HG02840 (cell line): ENCODE measurements at regions not wholly inside any gene's neighbourhood (a gene's known extent, or its start where the extent isn't known, plus 50 kb on each side); places are given as distances from the start of the nearest gene placed in this dataset.
"Not testable (repeated sequence)": the region's sequence is repeated elsewhere in the genome, so short reads cannot be mapped to it uniquely, and the experiment has no call there.

Experiments used
- ATAC-seq: cut with Tn5 transposase; IDR thresholded peaks from one replicate; pipeline ENCODE4 v1.9.1; 2021; ENCODE audit warnings: mild to moderate bottlenecking, moderate library complexity, moderate number of reproducible peaks; ENCODE audit not compliant: unreplicated experiment, low FRiP score

DNA sequence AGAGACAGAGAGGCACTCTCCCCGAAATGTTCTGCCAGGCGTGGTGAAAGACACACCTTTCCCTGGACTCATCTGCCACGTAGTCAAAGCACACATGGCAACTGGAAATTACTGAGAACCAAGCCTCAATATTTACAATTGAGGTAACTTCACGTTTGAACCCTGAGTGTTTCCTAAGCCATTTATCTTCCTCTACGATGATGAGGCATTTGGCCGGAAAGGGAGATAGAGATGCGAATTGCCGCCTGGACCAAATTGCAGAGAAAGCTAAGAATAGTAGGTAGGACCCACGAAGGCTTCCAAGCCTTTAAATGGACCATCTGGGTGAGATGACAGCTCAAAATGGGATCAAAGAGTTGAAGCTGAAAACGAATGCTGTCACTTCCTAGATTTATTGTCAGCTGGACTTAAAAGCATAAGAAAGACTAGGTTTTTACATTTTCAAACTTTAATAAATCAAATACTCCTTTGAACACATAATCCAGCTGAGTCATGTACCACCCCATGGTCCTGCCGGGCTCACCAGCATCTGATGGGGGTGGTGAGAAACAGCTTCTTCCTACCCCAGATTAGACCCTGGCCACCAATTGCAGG is 135.6 kb upstream of the LYZL2 start:
- no peak for ATAC-seq

DNA sequence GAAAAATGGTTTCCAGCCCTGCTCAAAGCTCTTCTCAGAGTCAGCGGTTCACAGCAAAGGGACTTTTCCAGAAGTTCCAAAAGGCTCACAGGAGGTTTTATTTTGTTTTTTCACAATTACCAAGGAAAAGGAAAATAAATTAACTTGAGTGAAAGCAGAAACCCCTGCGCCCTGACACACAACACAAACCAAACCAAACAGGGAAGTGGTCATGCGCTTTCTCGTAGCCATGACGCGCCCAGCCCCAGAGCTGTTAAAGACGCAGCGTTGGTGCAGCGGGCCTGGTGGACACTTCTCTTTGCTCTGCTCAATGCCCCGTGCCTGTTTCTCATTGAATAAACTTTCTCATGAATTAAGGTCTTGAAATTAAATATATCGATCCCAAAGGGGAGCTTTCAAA is 134.4 kb upstream of the LYZL2 start:
- ATAC-seq = no peak

DNA sequence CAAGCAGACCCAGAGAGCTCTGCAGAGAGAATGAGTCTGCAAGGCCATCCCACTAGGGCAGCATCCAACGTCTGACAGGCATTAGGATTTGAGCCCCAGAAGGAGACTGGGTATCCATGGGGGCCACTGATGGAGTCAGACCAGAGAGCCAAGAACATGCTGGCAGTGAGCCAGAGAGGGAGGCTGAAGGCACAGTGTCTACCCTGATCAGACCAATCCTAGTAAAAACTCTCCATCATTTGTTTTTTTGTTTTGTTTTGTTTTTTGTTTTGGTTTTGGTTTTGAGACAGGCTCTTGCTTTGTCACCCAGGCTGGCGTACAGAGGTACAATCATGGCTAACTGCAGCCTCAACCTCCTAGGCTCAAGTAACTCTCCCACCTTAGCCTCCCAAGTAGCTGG is 133.1 kb upstream of the LYZL2 start:
- no peak for ATAC-seq

DNA sequence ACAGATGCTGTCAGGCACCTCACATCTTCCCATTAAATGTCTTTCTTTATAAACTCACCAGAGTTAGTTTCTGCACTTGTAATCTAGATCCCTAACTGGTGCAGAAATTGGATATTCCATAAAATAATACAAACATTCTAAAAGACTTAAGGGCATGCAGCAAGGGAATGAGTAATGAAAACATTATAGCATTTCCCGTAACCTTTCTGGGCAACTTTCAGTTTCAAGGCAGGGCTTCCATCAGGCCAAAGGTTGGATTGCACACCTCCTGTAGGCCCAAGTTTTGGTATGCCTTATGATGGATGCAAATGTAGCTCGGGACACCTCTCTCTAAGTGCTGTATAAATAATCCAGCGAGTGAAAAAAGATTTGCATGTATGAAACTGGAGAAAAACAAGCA is 129.9 kb upstream of the LYZL2 start:
- ATAC-seq = no peak

DNA sequence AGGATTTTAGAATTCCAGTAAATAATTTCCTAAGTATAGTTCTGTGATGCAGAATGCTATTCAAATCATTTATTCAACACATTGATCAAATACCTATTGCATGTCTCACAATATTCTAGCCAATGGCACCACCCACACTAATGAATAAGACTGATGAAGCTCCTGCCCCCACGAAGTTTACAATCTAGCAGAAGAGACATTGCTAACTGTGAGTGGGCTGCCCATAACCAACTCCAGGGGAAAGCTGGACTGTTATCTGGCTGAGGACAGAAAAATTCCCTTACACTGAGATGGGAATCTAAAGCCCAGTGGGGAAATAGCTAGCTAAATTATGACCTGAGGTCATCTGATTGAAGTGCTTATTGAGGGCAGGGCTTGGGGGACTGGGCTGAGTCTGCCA is 128.8 kb upstream of the LYZL2 start:
- ATAC-seq = no peak

DNA sequence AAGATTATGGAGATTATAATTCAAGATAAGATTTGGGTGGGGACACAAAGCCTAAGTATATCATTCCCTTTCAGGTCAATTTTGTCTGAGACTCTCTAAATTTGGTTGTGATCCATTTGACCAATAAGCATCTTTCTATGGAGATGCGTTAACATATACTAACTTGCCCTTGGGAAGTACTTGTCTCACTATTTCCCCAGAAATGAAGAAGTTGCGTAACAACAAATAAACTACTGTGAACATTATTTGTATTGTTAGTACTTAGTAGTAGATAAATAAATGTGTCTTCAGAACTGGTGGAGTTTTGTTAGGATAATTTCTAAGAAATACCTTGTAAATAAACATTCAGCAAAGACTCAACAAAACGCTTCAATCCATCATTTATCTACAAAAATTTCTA is 127.3 kb upstream of the LYZL2 start:
- ATAC-seq = no peak

DNA sequence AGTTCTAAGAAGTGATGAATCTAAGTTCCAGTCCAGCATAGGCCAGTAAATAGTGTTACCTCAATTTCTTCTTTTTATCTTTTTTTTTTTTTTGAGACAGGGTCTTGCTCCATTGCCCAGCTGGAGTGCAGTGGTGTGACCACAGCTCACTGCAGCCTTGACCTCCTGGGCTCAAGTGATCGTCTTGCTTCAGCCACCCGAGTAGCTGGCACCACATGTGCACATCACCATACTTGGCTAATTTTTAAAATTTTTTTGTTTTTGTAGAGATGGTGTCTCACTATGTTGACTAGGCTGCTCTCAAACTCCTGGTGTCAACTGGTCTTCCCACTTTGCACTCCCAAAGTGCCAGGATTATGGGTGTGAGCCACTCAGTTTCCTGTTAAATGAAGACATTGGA is 126.6 kb upstream of the LYZL2 start:
- no peak for ATAC-seq

DNA sequence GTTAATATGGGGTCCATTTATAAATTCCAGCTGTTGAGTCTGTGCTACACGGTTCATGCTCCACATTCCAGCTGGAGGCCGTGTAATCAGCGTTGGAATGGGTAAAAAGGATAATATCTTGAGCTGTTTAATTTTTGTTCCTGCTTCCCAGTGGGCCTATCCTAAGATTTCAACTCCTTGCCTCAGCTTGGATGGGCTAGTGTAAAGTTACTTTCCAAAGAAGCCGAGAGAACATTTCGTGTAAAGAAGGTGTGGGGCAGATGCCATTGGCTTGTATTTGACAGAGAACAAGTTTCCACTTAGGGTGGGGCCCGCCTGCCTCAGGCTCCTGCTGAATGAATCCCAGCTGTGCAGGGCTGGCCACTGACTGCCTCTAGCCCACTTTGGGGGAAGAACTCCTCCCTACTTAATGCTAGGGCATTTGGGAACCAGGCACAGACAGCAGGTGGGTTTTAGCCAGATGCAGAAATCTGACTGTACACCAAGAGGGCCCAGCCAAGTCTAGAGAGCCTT is 125.9 kb upstream of the LYZL2 start:
- no peak for ATAC-seq

DNA sequence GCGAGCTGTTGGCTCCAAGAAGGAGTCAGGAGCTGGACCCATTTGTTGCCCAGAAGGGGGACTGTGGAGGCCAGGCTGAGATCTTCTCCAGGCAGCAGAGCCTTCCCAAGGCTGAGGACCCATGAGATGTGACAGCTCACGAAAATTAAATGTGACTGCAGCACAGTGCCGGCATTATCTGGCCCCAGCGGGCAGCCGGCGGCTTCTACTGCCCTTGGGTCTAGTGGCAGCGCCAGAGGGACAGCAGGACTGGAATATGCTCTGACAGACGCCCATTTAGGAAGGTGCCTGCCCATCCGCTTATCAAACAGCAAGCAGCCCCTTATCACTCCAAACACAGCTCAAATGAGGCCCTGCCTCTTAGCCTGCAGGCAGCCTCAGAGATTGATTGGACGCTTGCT is 122.9 kb upstream of the LYZL2 start:
- no peak for ATAC-seq

DNA sequence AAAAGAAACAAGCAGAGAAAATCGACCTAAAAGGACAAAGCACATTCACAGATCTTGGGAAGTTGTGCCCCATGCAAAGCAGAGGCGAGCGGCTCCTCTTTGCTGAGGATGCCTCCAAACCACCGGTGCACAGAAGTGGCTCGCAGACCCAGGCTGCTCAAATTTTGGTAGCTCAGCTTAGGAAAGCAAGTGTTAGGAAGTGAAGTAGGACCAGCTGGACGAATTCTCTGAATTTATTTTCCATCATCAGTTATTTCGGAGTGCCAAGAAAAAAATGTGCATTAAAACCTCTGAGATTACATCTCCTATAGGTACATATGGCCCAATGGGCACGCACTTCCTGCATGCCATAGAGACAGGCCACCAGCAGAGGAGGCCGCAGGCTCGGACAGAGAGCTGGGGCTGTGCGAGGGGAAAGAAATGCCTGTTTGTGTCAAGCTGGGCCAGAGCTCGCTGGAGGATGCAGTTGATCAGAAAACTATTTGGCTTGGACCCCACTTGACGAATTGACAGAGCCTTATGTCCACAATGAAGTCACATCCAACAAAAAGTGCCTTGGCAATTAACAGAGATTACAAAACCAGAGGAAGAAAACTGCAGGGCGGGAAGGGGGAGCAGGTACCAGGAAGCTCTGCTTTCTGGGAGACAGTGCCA is 122.3 kb upstream of the LYZL2 start:
- ATAC-seq = no peak

DNA sequence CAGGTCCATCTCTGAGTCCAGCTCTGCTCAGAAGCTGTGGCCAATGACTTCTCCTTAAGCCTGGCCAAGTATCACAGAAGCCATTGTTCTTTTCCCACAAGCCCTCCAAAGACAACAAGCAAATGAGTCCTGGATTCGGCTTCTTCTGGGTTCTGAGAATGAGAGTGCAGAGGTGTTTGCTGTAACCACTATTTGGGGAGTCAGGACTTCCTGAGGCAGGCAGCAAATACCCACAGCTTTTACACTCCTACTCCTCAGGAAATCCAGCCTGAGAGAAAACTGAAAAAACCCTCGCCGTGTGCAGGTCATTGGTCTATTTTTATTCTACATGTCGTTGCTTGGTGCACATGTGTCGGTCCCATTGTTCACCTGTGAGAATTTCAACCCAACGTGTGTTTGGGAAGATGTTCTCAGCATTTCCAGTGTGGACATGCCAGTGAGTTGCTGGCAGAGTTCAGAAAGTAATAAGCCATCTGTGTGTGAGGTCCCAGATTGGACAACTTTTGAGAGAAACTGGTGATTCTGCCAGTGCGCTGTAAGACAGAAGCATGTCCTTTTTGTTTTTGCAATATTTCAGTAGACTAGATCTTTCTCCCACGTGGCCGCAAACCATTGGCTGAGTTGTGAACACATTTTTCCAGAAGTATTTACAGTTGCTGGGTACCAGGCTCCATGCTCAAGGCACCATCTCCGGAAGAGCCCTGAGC is 121.6 kb upstream of the LYZL2 start:
- ATAC-seq = no peak

DNA sequence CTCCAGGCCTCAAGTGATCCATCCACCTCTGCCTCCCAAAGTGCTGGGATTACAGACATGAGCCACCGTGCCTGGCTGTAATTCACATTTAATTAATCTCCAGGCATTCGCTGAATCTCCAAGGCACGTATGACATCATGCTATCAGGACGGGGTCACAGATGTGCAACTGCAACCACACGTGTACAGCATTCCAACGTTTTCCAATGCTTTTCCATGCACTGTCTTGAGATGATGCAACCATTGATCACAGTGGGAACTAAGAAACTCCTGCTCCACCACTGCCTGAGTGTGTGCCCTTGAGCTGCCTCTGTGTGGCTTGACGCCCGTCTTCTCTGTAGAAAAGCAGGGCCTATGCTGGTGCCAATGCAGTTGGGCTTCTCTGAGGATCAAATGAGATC is 119.8 kb upstream of the LYZL2 start:
- no peak for ATAC-seq

DNA sequence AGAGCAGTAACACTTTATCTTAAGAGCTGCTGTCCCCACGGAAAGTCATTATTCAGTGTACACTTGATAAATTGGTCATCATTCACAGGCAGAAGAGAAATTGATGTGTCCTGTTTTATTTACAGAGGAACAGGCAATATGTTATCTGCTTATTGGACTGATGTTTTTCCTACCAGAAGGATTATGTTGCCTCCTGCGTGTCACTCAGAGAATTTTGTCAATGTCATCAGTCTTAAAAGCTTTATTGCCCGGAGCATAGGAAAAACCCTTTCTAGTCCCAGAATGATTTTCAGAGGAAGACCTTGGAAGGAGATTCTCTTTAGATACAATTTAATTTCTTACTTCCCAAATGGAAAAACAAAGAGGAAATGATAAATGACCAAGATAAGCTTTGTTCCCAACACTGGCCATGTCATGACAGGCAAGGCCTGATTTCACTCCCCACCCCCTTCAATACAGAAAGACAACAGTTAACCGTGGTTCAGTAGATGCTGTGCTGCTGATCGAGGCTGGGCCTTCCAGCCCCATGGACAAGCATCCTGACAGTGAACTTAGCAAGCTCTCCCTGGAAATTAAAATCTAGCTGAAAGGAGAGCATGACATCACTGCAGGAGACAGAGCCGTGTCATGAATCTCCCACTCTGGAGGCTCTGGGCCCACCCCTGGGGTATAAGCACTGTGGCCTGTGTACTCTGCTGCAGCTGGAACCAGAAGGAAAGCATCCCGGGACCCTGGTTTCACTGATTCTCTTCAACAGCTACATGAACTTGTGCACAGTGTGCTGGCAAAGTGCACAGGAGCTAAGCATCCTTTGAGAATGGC is 118.8 kb upstream of the LYZL2 start:
- no peak for ATAC-seq

DNA sequence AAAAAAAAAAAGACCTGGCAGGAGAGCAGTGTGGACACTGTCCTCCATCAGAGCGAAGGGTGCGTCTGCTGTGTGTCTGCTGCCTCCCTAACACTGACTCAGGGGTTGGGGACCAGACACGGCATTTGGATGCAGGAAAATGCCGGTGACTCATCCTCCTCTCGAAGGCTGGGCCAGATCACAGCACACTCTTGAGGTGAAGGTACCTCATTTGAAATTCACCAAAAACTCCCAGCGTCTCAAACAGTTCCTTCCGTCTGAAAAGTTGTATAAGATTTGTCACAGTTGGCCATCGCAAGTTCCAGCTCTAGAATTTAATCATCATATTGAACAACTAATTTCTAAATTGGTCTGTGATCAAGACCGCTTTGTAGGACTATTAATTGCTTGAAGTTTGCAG is 118.1 kb upstream of the LYZL2 start:
- ATAC-seq = no peak

DNA sequence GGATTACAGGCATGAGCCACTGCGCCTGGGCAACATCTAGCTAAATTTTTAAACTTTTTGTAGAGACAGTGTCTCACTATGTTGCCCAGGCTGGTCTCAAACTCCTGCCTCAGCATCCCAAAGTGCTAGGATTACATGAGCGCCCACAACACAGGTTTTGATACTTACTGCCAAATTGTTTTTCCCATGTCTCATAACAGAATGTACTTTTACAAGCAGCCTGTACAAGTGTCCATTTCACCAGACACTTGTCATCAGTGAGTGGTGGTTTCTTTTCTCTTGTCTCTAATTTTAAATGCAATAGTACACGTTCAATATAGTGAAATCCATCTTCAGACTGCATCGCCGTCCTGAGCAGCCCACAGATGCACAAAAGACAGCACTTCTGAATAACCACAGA is 116.4 kb upstream of the LYZL2 start:
- ATAC-seq = no peak

DNA sequence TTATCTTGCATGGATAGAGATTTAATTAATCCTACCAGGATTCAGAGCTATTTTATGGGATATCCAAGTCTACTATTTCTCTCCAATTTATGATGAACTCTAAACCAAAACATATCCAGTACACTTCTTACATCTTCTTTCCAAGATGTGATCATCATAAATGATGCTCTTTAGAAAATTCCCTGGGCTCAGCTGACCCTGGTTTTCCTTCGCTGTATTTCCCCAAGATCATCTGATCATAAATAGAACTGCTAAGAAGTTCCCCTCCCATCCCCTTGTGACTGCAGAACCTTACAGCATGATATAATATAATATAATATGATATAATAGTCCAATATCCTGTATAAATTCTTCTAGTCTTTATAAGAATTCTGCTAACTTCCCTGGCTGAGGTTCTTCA is 114.6 kb upstream of the LYZL2 start:
- ATAC-seq = no peak

DNA sequence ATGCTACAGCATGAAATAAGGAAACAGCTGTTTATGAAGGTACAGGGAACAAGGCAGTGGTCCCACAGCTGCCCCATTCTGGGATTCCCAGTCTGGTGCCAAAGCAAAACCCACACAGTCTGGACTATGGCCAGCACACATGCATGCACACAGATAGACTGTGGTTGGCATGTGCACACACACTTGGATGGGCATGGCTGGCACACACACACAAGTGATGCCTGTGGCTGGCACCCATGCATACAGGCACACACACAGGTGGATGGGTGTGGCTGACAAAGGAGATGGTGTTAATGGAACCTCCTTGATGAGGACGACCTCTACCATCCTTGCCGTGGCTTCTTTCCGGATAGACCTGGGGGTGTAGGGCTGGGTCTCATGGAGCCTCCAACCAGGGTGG is 114.0 kb upstream of the LYZL2 start:
- ATAC-seq = no peak

DNA sequence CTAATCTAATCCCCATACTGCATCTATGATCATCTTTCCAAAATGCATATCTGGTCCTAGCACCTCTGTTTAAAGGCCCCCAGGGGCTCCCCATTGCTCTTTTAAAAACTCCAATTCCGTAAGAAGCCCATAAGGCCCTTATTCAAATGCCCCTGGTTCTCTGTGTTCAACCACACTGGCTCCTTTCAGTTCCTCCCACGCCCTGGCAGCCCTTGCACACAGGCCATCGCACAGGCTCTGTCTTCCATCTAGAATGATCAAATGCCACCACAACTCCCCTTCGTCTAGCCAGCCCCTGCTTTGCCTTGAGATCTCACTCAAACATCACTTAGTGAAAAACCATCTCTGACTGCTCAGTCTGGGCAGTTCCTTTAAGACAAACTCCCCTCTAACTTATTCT is 112.9 kb upstream of the LYZL2 start:
- no peak for ATAC-seq

DNA sequence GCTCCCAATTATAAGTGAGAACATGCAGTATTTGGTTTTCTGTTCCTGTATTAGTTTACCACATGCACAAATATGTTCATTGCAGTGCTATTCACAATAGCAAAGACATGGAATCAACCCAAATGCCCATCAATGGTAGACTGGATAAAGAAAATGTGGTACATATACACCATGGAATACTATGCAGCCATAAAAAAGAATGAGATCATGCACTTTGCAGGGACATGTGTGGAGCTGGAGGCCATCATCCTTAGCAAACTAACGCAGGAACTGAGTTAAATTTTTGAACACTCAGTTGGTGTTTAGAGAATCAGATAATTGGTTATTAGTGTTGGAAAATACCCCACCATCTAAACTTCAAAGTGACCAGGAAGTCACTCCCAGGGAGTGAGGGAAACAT is 111.2 kb upstream of the LYZL2 start:
- not testable (repeated sequence) for ATAC-seq

DNA sequence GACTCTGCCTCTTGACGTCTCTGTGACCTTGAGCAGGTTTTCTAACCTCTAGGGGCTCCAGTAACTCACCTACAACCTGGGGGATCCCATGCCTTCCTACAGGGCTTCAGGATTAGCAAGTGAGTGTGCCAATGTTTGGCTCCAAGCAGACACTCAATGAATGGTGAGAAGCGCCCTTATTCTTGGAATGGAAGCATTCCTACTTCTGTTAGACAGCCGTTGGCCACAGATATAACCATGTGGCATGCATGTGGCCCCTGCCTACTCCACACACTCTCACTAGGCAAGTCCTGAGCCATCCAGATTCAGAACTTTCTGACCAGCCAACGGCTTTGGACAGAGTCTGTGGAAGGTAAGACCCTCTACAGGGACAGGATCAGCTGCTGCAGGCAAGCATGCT is 108.9 kb upstream of the LYZL2 start:
- no peak for ATAC-seq

DNA sequence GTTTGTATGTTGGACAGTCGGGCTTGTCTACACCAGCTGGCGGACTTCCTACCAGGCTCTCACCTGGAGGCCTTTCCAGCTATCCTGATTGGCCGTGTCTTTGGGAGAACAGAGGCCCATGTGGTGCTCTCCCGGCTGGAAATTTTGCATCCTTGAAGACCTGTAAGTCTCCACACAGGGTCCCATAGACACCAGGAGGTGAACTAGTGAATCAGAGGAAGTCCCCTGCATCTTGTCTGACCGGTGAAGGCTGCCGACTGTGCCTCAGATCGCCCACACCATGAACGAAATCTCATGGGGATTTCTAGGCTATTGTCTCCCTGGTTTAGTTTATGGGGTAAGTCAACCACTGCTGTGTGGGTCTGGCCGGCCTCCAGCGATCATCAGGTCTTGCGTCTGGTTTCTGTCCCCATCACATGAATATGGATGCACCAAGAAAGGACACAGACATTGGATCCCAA is 108.4 kb upstream of the LYZL2 start:
- no peak for ATAC-seq
